ENCODE measurements at regions not wholly inside any gene's neighbourhood (a gene's known extent, or its start where the extent isn't known, plus 50 kb on each side); places are given as distances from the start of the nearest gene placed in this dataset.

GRCh38 chr6:92945799-92946198 is 473.6 kb downstream of the EPHA7 start:
- Histone ChIP-seq H3K4me3 (no peak overlapping the region), H4K20me1 (ENCODE audit: control insufficient read depth, insufficient read depth) (no peaks in the 10 kb centered on the region), H3K79me2 (ENCODE audit: control insufficient read depth, insufficient read depth, low read length) (no peaks in the 10 kb centered on the region), H3K27me3 (replicated peaks in 1 of 2; ENCODE audit: control insufficient read depth in 2 of 2, insufficient read depth in 2 of 2, low read length in 1 of 2) (no peaks in the 10 kb centered on the region), H3K27ac (ENCODE audit: control insufficient read depth, insufficient read depth) (no peak overlapping the region), H3K9me3 (replicated peaks; ENCODE audit: control insufficient read depth, insufficient read depth, low read length) (no peaks in the 10 kb centered on the region), H2AFZ (ENCODE audit: control insufficient read depth, low read depth, low read length) (no peak overlapping the region), H3K9ac (ENCODE audit: control insufficient read depth, insufficient read depth, low read length) (no peak overlapping the region), H3K4me2 (ENCODE audit: control insufficient read depth, insufficient read depth) (no peak overlapping the region), H3K36me3 (ENCODE audit: control insufficient read depth in 2 of 2, insufficient read depth in 2 of 2, low read length in 1 of 2) (no peaks in the 10 kb centered on the region), H3K4me1 (ENCODE audit: control insufficient read depth, insufficient read depth, low read length) (no peaks in the 10 kb centered on the region)
- no TSS peak for BruUV-seq (replicated peaks)
- no peak for DNase-seq (ENCODE audit: low read depth, low spot score)
- FAIRE-seq = no peak
- ChIA-PET CTCF (no interaction called here), RAD21 (ENCODE audit: unreplicated experiment) (no interaction called here), SMC1A (ENCODE audit: uncharacterized antibody, unreplicated experiment) (interaction anchor here (0.9 kb wide), 1 partner anchor 135 kb away, joined by 3 read pairs; no protein-coding TSS in a partner anchor), POLR2A (no interaction called here)
- TF ChIP-seq POLR2A (IDR thresholded peaks at IDR 0.05; ENCODE audit: low read depth, low read length) (no peak), ZZZ3 (IDR thresholded peaks at IDR 0.05; ENCODE audit: control insufficient read depth, insufficient read length, low read depth) (peak; percentile 15)
- no peak for ATAC-seq
- in situ Hi-C loops (cut with MboI) (no loop called here), intact Hi-C loops (cut with micrococcal nuclease; ENCODE audit: unreplicated experiment) (no loop called here)
- WGBS (ENCODE audit: insufficient coverage, insufficient replicate concordance, low lambda C conversion rate, missing lambda C conversion rate) = 4% methylated on average over 3 of the region's 3 CpGs

GRCh38 chr6:92944132-92944531 is 475.2 kb downstream of the EPHA7 start:
- intact Hi-C loops (cut with micrococcal nuclease; ENCODE audit: unreplicated experiment) (no loop called here), in situ Hi-C loops (cut with MboI) (no loop called here)
- Histone ChIP-seq H2AFZ (ENCODE audit: control insufficient read depth, low read depth, low read length) (no peak overlapping the region), H3K4me1 (ENCODE audit: control insufficient read depth, insufficient read depth, low read length) (no peaks in the 10 kb centered on the region), H4K20me1 (ENCODE audit: control insufficient read depth, insufficient read depth) (no peaks in the 10 kb centered on the region), H3K9ac (ENCODE audit: control insufficient read depth, insufficient read depth, low read length) (no peak overlapping the region), H3K4me2 (ENCODE audit: control insufficient read depth, insufficient read depth) (no peak overlapping the region), H3K79me2 (ENCODE audit: control insufficient read depth, insufficient read depth, low read length) (no peaks in the 10 kb centered on the region), H3K27me3 (replicated peaks in 1 of 2; ENCODE audit: control insufficient read depth in 2 of 2, insufficient read depth in 2 of 2, low read length in 1 of 2) (no peaks in the 10 kb centered on the region), H3K27ac (ENCODE audit: control insufficient read depth, insufficient read depth) (no peak overlapping the region), H3K9me3 (replicated peaks; ENCODE audit: control insufficient read depth, insufficient read depth, low read length) (no peaks in the 10 kb centered on the region), H3K4me3 (no peak overlapping the region), H3K36me3 (ENCODE audit: control insufficient read depth in 2 of 2, insufficient read depth in 2 of 2, low read length in 1 of 2) (no peaks in the 10 kb centered on the region)
- WGBS (ENCODE audit: insufficient coverage, insufficient replicate concordance, low lambda C conversion rate, missing lambda C conversion rate) = 38% methylated on average over 1 of the region's 1 CpG
- ChIA-PET RAD21 (ENCODE audit: unreplicated experiment) (no interaction called here), POLR2A (no interaction called here), CTCF (no interaction called here), SMC1A (ENCODE audit: uncharacterized antibody, unreplicated experiment) (no interaction called here)
- no TSS peak for BruUV-seq (replicated peaks)
- ATAC-seq (no peak), DNase-seq (ENCODE audit: low read depth, low spot score) (no peak), FAIRE-seq (no peak)
- TF ChIP-seq ELK1 (IDR thresholded peaks at IDR 0.05; ENCODE audit: low read depth, low read length) (no peak), BACH1 (IDR thresholded peaks at IDR 0.05; ENCODE audit: borderline replicate concordance) (no peak), BCLAF1 (IDR thresholded peaks at IDR 0.05) (no peak), SIN3A (IDR thresholded peaks at IDR 0.05; ENCODE audit: low read depth, low read length) (no peak), SREBF2 (IDR thresholded peaks at IDR 0.05; ENCODE audit: low read length) (no peak), SPI1 (IDR thresholded peaks at IDR 0.05; ENCODE audit: borderline replicate concordance, insufficient read depth, low read depth, low read length) (no peak), CBFB (IDR thresholded peaks at IDR 0.05; ENCODE audit: low read depth) (no peak), EED (IDR thresholded peaks at IDR 0.05; ENCODE audit: low read depth) (no peak), USF2 (IDR thresholded peaks at IDR 0.05; ENCODE audit: borderline replicate concordance, low read depth, low read length) (no peak), CTCF (IDR thresholded peaks at IDR 0.05 in 2 of 3, conservative IDR thresholded peaks at IDR 0.05 in 1 of 3; ENCODE audit: control insufficient read depth in 2 of 3, extremely low read depth in 1 of 3, insufficient read depth in 1 of 3, low read depth in 3 of 3, low read length in 3 of 3) (no peak)

All from GM12878 (cell line).